Neural progenitor cell (in vitro differentiated cells): ENCODE measurements at regions not wholly inside any gene's neighbourhood (a gene's known extent, or its start where the extent isn't known, plus 50 kb on each side); places are given as distances from the start of the nearest gene placed in this dataset.

ENCODE experiments used
- EZH2 ChIP-seq: fragments of 200-600 bp; sonication (generic); IDR thresholded peaks from 2 replicates; pipeline ENCODE4 v1.6.1; 2017; ENCODE audit warnings: antibody characterized with exemption, mild to moderate bottlenecking, moderate library complexity
- EZH2phosphoT487 ChIP-seq: fragments of 200-600 bp; sonication (generic); IDR thresholded peaks from 2 replicates; pipeline ENCODE4 v1.6.1; 2017; ENCODE audit warnings: antibody characterized with exemption
- TF ChIP-seq, protein P1 (sequence below): fragments of 200-600 bp; sonication (generic); IDR thresholded peaks from 2 replicates; pipeline ENCODE4 v1.5.1; 2017; ENCODE audit warnings: antibody characterized with exemption, mild to moderate bottlenecking

DNA sequence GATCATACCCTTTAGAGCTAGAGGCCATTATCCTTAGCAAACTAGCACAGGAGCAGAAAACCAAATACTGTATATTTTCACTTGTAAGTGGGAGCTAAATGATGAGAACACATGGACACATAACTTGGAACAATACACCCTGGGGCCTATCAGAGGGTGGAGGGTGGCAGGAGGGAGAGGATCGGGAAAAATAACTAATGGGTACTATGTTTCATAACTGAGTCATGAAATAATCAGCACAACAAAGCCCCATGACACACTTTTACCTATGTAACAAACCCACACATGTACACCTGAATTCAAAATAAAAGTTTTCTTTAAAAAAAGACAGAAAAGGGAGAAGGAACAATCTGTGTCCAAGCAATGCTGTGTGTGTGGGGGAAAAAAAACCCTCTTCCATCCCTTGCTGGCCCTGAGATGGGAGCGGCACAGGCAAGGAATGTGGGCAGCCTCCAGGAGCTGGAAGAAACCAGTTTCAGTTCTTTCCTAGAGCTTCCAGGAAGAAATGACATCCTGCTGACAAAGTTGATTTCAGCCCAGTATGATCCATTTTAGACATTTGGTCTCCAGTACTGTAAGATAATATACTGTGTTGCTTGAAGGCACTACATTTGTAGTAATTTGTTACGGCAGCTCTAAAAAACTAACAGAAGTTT, 458.7 kb upstream of the CNTNAP5 start:
- TF ChIP-seq, protein P1, sequence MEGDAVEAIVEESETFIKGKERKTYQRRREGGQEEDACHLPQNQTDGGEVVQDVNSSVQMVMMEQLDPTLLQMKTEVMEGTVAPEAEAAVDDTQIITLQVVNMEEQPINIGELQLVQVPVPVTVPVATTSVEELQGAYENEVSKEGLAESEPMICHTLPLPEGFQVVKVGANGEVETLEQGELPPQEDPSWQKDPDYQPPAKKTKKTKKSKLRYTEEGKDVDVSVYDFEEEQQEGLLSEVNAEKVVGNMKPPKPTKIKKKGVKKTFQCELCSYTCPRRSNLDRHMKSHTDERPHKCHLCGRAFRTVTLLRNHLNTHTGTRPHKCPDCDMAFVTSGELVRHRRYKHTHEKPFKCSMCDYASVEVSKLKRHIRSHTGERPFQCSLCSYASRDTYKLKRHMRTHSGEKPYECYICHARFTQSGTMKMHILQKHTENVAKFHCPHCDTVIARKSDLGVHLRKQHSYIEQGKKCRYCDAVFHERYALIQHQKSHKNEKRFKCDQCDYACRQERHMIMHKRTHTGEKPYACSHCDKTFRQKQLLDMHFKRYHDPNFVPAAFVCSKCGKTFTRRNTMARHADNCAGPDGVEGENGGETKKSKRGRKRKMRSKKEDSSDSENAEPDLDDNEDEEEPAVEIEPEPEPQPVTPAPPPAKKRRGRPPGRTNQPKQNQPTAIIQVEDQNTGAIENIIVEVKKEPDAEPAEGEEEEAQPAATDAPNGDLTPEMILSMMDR = no peak
- TF ChIP-seq EZH2 (no peak), EZH2phosphoT487 (no peak)
